ENCODE measurements at regions not wholly inside any gene's neighbourhood (a gene's known extent, or its start where the extent isn't known, plus 50 kb on each side); places are given as distances from the start of the nearest gene placed in this dataset.

DNA sequence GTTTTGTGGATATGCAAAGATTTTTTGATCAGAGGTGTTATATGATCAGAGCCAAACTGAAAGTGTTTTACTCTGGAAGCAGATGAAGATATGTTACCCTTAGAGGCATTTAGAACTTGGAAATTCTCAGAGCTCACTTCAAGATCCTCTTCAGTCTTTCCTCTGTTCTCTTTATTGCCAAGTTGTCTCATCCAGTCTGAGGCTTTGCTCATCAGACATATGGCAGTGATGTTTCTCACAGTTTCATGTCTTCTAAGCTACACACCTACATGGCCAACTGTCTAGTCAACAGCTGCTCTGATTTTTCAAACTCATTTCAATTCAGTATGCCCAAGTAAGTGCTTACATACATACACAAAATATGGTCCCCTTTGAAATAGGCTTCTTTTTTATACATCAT, 1504.3 kb upstream of the PIK3C3 start:
- Histone ChIP-seq H2BK12ac (ENCODE audit: low read depth, low read length) (no peak overlapping the region), H3K9me3 (ENCODE audit: insufficient read depth in 2 of 2, low read depth in 1 of 2, low read length in 1 of 2) (no peaks in the 10 kb centered on the region), H3K23ac (ENCODE audit: insufficient read length) (no peak overlapping the region), H3K18ac (ENCODE audit: extremely low read depth, low read length) (no peak overlapping the region), H3K9ac (replicated peaks in 1 of 4; ENCODE audit: extremely low read depth in 1 of 4, low read depth in 3 of 4, low read length in 3 of 4) (no peak overlapping the region), H2BK120ac (replicated peaks; ENCODE audit: low read depth, low read length) (no peak overlapping the region), H3K79me2 (ENCODE audit: control insufficient read depth in 1 of 2, insufficient read depth in 2 of 2, low read length in 2 of 2) (no peaks in the 10 kb centered on the region), H4K91ac (replicated peaks; ENCODE audit: insufficient read length, low read length) (no peak overlapping the region), H3K4me3 (ENCODE audit: extremely low read depth in 1 of 4, insufficient read depth in 2 of 4, low read depth in 3 of 4, low read length in 4 of 4) (no peak overlapping the region), H3K23me2 (ENCODE audit: low read depth, low read length) (no peaks in the 10 kb centered on the region), H3K14ac (ENCODE audit: insufficient read length) (no peak overlapping the region), H3K4me2 (ENCODE audit: insufficient read depth in 1 of 2, low read depth in 2 of 2, low read length in 2 of 2) (no peak overlapping the region), H3K36me3 (ENCODE audit: control insufficient read depth in 2 of 4, insufficient read depth in 4 of 4, low read length in 3 of 4) (no peaks in the 10 kb centered on the region), H3K27me3 (replicated peaks in 1 of 4; ENCODE audit: control insufficient read depth in 3 of 4, extremely low read depth in 1 of 4, insufficient read depth in 3 of 4, low read length in 3 of 4) (no peaks in the 10 kb centered on the region), H2BK20ac (ENCODE audit: low read length) (no peak overlapping the region), H2AFZ (ENCODE audit: low read length) (no peak overlapping the region; the same call in 1 of the 2 replicates), H4K8ac (ENCODE audit: extremely low read depth, insufficient read depth, low read length) (no peak overlapping the region), H4K20me1 (replicated peaks in 1 of 2; ENCODE audit: control insufficient read depth in 1 of 2, insufficient read depth in 2 of 2, low read length in 2 of 2) (no peaks in the 10 kb centered on the region), H2AK5ac (ENCODE audit: low read depth, low read length) (no peak overlapping the region), H3K4ac (replicated peaks; ENCODE audit: insufficient read length, low read depth, low read length) (no peak overlapping the region), H4K5ac (ENCODE audit: insufficient read length, low read depth, low read length) (no peak overlapping the region), H2BK15ac (ENCODE audit: low read length) (no peak overlapping the region), H3K56ac (replicated peaks; ENCODE audit: insufficient read length, low read depth, low read length) (no peak overlapping the region), H3K4me1 (replicated peaks in 1 of 4; ENCODE audit: control insufficient read depth in 3 of 4, insufficient read depth in 4 of 4, low read length in 3 of 4) (no peaks in the 10 kb centered on the region), H3K27ac (ENCODE audit: low read depth, low read length) (no peak overlapping the region), H3K79me1 (ENCODE audit: low read depth, low read length) (no peaks in the 10 kb centered on the region), H2BK5ac (ENCODE audit: low read depth, low read length) (no peak overlapping the region)
- POLR2A ChIA-PET (ENCODE audit: partially characterized antibody), result no interaction called here
- CTCF ChIA-PET (ENCODE audit: partially characterized antibody), result no interaction called here
- no peak for DNase-seq (ENCODE audit: low read depth in 1 of 2, low spot score in 2 of 2)
- FAIRE-seq, result no peak
- TF ChIP-seq KDM4A (IDR thresholded peaks at IDR 0.05; ENCODE audit: low read depth, low read length, severe bottlenecking), result no peak
- TF ChIP-seq RNF2 (IDR thresholded peaks at IDR 0.05; ENCODE audit: borderline replicate concordance, low read depth, low read length, missing control alignments, poor library complexity, severe bottlenecking), result no peak
- TF ChIP-seq KDM5A (IDR thresholded peaks at IDR 0.05; ENCODE audit: low read length), result no peak
- TF ChIP-seq CHD2 (IDR thresholded peaks at IDR 0.05; ENCODE audit: low read length), result no peak
- TF ChIP-seq ATF2 (IDR thresholded peaks at IDR 0.05; ENCODE audit: low read length), result no peak
- TF ChIP-seq POLR2A (IDR thresholded peaks at IDR 0.05; ENCODE audit: control extremely low read depth in 1 of 2, low read depth in 2 of 2, low read length in 2 of 2), result no peak
- no peak for TF ChIP-seq MAFK (IDR thresholded peaks at IDR 0.05; ENCODE audit: low read depth, low read length)
- TF ChIP-seq HDAC2 (IDR thresholded peaks at IDR 0.05; ENCODE audit: borderline replicate concordance in 1 of 2, low read depth in 2 of 2, low read length in 2 of 2), result no peak
- no peak for TF ChIP-seq EGR1 (IDR thresholded peaks at IDR 0.05; ENCODE audit: borderline replicate concordance, low read depth, low read length)
- TF ChIP-seq SP4 (IDR thresholded peaks at IDR 0.05; ENCODE audit: low read length), result no peak
- TF ChIP-seq TAF1 (IDR thresholded peaks at IDR 0.05; ENCODE audit: low read depth, low read length), result no peak
- no peak for TF ChIP-seq HDAC6 (IDR thresholded peaks at IDR 0.05; ENCODE audit: low read depth, low read length)
- TF ChIP-seq SIRT6 (IDR thresholded peaks at IDR 0.05; ENCODE audit: low read length), result no peak
- TF ChIP-seq GABPA (IDR thresholded peaks at IDR 0.05; ENCODE audit: borderline replicate concordance, insufficient read depth, low read length), result no peak
- no peak for TF ChIP-seq CTBP2 (IDR thresholded peaks at IDR 0.05; ENCODE audit: borderline replicate concordance, insufficient read depth, insufficient read length, low read length)

Measured in H1 (cell line).